SK-N-SH (cell line): ENCODE measurements at regions not wholly inside any gene's neighbourhood (a gene's known extent, or its start where the extent isn't known, plus 50 kb on each side); places are given as distances from the start of the nearest gene placed in this dataset.

Experiments used
- CTCF ChIA-PET: fragments of 300-600, 350-600 bp; formaldehyde crosslinking; extraction: SDS; loops from one replicate; lab custom pipeline; 2021; lab: Yijun Ruan, JAX
- POLR2A ChIA-PET: fragments of 350-600 bp; sonication (Branson Sonifier 250); formaldehyde crosslinking; extraction: SDS; loops from one replicate; lab custom pipeline; 2020; ENCODE audit warnings: antibody characterized with exemption, inconsistent platforms; lab: Yijun Ruan, JAX
- DNase-seq: peaks from one replicate; pipeline ENCODE4 v3.0.0; 2012
- H2AFZ ChIP-seq: fragments of 200-600 bp; sonication (generic); 2 replicates; pipeline ENCODE4 v1.8.1; 2016; ENCODE audit warnings: antibody characterized with exemption, mild to moderate bottlenecking, low read depth
- H3F3A ChIP-seq: fragments of 200-600 bp; sonication (generic); replicated peaks from 2 replicates; pipeline ENCODE3; 2016; ENCODE audit warnings: antibody characterized with exemption, mild to moderate bottlenecking; ENCODE audit not compliant: insufficient read depth
- H3K27ac ChIP-seq, 2 experiments: fragments of 200-500 bp in 1 of 2; fragments of 200-600 bp in 1 of 2; sonication (Bioruptor generic) in 1 of 2; sonication (generic), shearing (Covaris generic) in 1 of 2; 2 replicates each; pipeline versions ENCODE4 v1.5.1 to v1.6.1; 2014 to 2016; ENCODE audit warnings: low read depth in 2 of 2, inconsistent platforms in 1 of 2, low read length in 1 of 2, mild to moderate bottlenecking in 1 of 2, mixed read lengths in 1 of 2
- H3K27me3 ChIP-seq: fragments of 200-600 bp; sonication (generic), shearing (Covaris generic); 2 replicates; pipeline ENCODE4 v1.6.1; 2016; ENCODE audit warnings: mixed run types; ENCODE audit not compliant: insufficient read depth
- H3K36me3 ChIP-seq, 2 experiments: fragments of 200-500 bp in 1 of 2; fragments of 200-600 bp in 1 of 2; sonication (Bioruptor generic) in 1 of 2; sonication (generic) in 1 of 2; replicated peaks in 1 of 2; 2 replicates each; pipeline versions ENCODE3 to v1.5.1; 2014 to 2016; ENCODE audit warnings: low read length in 1 of 2, mild to moderate bottlenecking in 1 of 2; ENCODE audit not compliant: insufficient read depth in 2 of 2, control insufficient read depth in 1 of 2
- H3K4me1 ChIP-seq, 2 experiments: fragments of 200-500 bp in 1 of 2; fragments of 200-600 bp in 1 of 2; sonication (Bioruptor generic) in 1 of 2; sonication (generic), shearing (Covaris generic) in 1 of 2; 2 replicates each; pipeline versions ENCODE4 v1.5.1 to v1.6.1; 2014 to 2016; ENCODE audit warnings: low read depth in 1 of 2, low read length in 1 of 2, mixed run types in 1 of 2; ENCODE audit not compliant: insufficient read depth in 2 of 2, control insufficient read depth in 1 of 2
- H3K4me2 ChIP-seq: fragments of 200-600 bp; sonication (generic), shearing (Covaris generic); 2 replicates; pipeline ENCODE4 v1.6.1; 2017; ENCODE audit warnings: mixed run types
- H3K4me3 ChIP-seq, 2 experiments: fragments of 200-500 bp in 1 of 2; fragments of 200-600 bp in 1 of 2; sonication (Bioruptor generic) in 1 of 2; sonication (generic), shearing (Covaris generic) in 1 of 2; 2 replicates each; pipeline versions ENCODE4 v1.5.1 to v1.8.1; 2014 to 2016; ENCODE audit warnings: low read depth in 2 of 2, inconsistent platforms in 1 of 2, low read length in 1 of 2, mild to moderate bottlenecking in 1 of 2, mixed read lengths in 1 of 2, moderate library complexity in 1 of 2
- H3K79me2 ChIP-seq: fragments of 200-600 bp; sonication (generic); 2 replicates; pipeline ENCODE4 v1.8.1; 2017; ENCODE audit warnings: mild to moderate bottlenecking; ENCODE audit not compliant: insufficient read depth
- H3K9ac ChIP-seq: fragments of 200-600 bp; sonication (generic); 2 replicates; pipeline ENCODE4 v1.6.1; 2017; ENCODE audit warnings: mixed run types
- H3K9me2 ChIP-seq: fragments of 200-600 bp; sonication (generic); 2 replicates; pipeline ENCODE4 v1.6.1; 2017; ENCODE audit warnings: mixed run types
- H3K9me3 ChIP-seq: fragments of 200-600 bp; sonication (generic); 2 replicates; pipeline ENCODE4 v1.6.1; 2017; ENCODE audit warnings: mixed run types, mild to moderate bottlenecking, moderate library complexity
- H4K20me1 ChIP-seq: fragments of 200-600 bp; sonication (generic); 2 replicates; pipeline ENCODE4 v1.6.1; 2017; ENCODE audit warnings: mild to moderate bottlenecking, mixed run types; ENCODE audit not compliant: insufficient read depth
- EP300 ChIP-seq, 2 experiments: IDR thresholded peaks; 2 replicates each; pipeline versions ENCODE4 v1.4.0 to v1.6.1; 2012; ENCODE audit warnings: borderline replicate concordance in 1 of 2, low read depth in 1 of 2, low read length in 1 of 2
- EZH2phosphoT487 ChIP-seq: fragments of 200-600 bp; sonication (generic); IDR thresholded peaks from 2 replicates; pipeline ENCODE4 v1.6.1; 2017; ENCODE audit warnings: low read depth, mixed run types, mild to moderate bottlenecking, antibody characterized with exemption, moderate library complexity, borderline replicate concordance
- FOXM1 ChIP-seq: IDR thresholded peaks from 2 replicates; pipeline ENCODE4 v1.4.0; 2012; ENCODE audit warnings: low read depth, mild to moderate bottlenecking
- MAX ChIP-seq: IDR thresholded peaks from 2 replicates; pipeline ENCODE4 v1.4.0; 2012; ENCODE audit warnings: low read depth
- MEF2A ChIP-seq: IDR thresholded peaks from 2 replicates; pipeline ENCODE4 v1.4.0; 2012; ENCODE audit warnings: low read depth, borderline replicate concordance
- NFIC ChIP-seq: IDR thresholded peaks from 2 replicates; pipeline ENCODE4 v1.4.0; 2012; ENCODE audit warnings: borderline replicate concordance
- NRF1 ChIP-seq: IDR thresholded peaks from 2 replicates; pipeline ENCODE4 v1.6.1; 2012; ENCODE audit warnings: low read depth, mild to moderate bottlenecking, low read length
- POLR2AphosphoS5 ChIP-seq: IDR thresholded peaks from 2 replicates; pipeline ENCODE4 v1.6.1; 2012; ENCODE audit warnings: low read depth, low read length
- REST ChIP-seq: IDR thresholded peaks from 2 replicates; pipeline ENCODE4 v1.6.1; 2012; ENCODE audit warnings: mild to moderate bottlenecking, low read depth, low read length, moderate library complexity
- RXRA ChIP-seq: IDR thresholded peaks from 2 replicates; pipeline ENCODE4 v1.4.0; 2012; ENCODE audit warnings: low read depth, mild to moderate bottlenecking, borderline replicate concordance
- SIN3A ChIP-seq: IDR thresholded peaks from 2 replicates; pipeline ENCODE4 v1.6.1; 2012; ENCODE audit warnings: low read depth, mild to moderate bottlenecking, low read length, moderate library complexity, borderline replicate concordance
- TCF12 ChIP-seq: IDR thresholded peaks from 2 replicates; pipeline ENCODE4 v1.4.0; 2012
- TEAD4 ChIP-seq: IDR thresholded peaks from 2 replicates; pipeline ENCODE4 v1.4.0; 2012; ENCODE audit warnings: mild to moderate bottlenecking, borderline replicate concordance; ENCODE audit not compliant: insufficient read depth
- YY1 ChIP-seq: IDR thresholded peaks from 2 replicates; pipeline ENCODE4 v1.4.0; 2012; ENCODE audit warnings: low read depth, mild to moderate bottlenecking
- WGBS: methylation state at CpG from one replicate; pipeline ENCODE4 v1.1.6; 2017; ENCODE audit warnings: low lambda C conversion rate; 5-methylcytosine and 5-hydroxymethylcytosine counted together
- TF ChIP-seq, protein P1 (sequence below): IDR thresholded peaks from 2 replicates; pipeline ENCODE4 v1.4.0; 2012; ENCODE audit warnings: low read depth, borderline replicate concordance
- TF ChIP-seq, protein P2 (sequence below): fragments of 200-600 bp; sonication (generic); IDR thresholded peaks from 2 replicates; pipeline ENCODE4 v1.6.1; 2017; ENCODE audit warnings: antibody characterized with exemption, mild to moderate bottlenecking, moderate library complexity

GRCh38 chr17:33871720-33872540 lies 383.2 kb upstream of the CCL2 start:
- H3K4me3 ChIP-seq, result no peak overlapping the region
- POLR2A ChIA-PET, result no interaction called here
- no peaks in the 10 kb centered on the region for H3F3A ChIP-seq
- no peak overlapping the region for H3K9ac ChIP-seq
- no peak overlapping the region for H2AFZ ChIP-seq
- no peaks in the 10 kb centered on the region for H3K27me3 ChIP-seq
- H3K27ac ChIP-seq, result no peak overlapping the region
- TF ChIP-seq NRF1 (no peak), TEAD4 (no peak), RXRA (no peak), EZH2phosphoT487 (no peak), EP300 (IDR thresholded peaks at IDR 0.05; ENCODE audit: borderline replicate concordance in 1 of 2, low read depth in 1 of 2, low read length in 1 of 2) (no peak), MEF2A (no peak)
- TF ChIP-seq, protein P1, sequence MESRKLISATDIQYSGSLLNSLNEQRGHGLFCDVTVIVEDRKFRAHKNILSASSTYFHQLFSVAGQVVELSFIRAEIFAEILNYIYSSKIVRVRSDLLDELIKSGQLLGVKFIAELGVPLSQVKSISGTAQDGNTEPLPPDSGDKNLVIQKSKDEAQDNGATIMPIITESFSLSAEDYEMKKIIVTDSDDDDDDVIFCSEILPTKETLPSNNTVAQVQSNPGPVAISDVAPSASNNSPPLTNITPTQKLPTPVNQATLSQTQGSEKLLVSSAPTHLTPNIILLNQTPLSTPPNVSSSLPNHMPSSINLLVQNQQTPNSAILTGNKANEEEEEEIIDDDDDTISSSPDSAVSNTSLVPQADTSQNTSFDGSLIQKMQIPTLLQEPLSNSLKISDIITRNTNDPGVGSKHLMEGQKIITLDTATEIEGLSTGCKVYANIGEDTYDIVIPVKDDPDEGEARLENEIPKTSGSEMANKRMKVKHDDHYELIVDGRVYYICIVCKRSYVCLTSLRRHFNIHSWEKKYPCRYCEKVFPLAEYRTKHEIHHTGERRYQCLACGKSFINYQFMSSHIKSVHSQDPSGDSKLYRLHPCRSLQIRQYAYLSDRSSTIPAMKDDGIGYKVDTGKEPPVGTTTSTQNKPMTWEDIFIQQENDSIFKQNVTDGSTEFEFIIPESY, result no peak
- TF ChIP-seq, protein P2, sequence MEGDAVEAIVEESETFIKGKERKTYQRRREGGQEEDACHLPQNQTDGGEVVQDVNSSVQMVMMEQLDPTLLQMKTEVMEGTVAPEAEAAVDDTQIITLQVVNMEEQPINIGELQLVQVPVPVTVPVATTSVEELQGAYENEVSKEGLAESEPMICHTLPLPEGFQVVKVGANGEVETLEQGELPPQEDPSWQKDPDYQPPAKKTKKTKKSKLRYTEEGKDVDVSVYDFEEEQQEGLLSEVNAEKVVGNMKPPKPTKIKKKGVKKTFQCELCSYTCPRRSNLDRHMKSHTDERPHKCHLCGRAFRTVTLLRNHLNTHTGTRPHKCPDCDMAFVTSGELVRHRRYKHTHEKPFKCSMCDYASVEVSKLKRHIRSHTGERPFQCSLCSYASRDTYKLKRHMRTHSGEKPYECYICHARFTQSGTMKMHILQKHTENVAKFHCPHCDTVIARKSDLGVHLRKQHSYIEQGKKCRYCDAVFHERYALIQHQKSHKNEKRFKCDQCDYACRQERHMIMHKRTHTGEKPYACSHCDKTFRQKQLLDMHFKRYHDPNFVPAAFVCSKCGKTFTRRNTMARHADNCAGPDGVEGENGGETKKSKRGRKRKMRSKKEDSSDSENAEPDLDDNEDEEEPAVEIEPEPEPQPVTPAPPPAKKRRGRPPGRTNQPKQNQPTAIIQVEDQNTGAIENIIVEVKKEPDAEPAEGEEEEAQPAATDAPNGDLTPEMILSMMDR, result no peak
- no peaks in the 10 kb centered on the region for H3K9me3 ChIP-seq
- H3K79me2 ChIP-seq, result no peaks in the 10 kb centered on the region
- 25% methylated on average over 9 of the region's 9 CpGs for WGBS
- H3K9me2 ChIP-seq, result no peaks in the 10 kb centered on the region
- peaks cover 0 to 3% of the 10 kb centered on the region in 2 experiments; a peak in 2 of 4 replicates for H3K4me1 ChIP-seq
- DNase-seq, result no peak
- no peaks in the 10 kb centered on the region for H3K36me3 ChIP-seq
- no peak overlapping the region for H3K4me2 ChIP-seq
- CTCF ChIA-PET, result interaction anchor here (0.9 to 2.0 kb wide), 2 partner anchors 18 to 274 kb away, joined by 3 to 5 read pairs; no protein-coding TSS in a partner anchor
- H4K20me1 ChIP-seq, result no peaks in the 10 kb centered on the region

- Histone ChIP-seq H3K27ac (no peak overlapping the region), H3K4me3 (no peak overlapping the region), H2AFZ (no peak overlapping the region), H4K20me1 (no peaks in the 10 kb centered on the region), H3K9me3 (no peaks in the 10 kb centered on the region), H3K4me1 (peaks cover 0 to 3% of the 10 kb centered on the region in 2 experiments; a peak in 1 of 4 replicates), H3F3A (no peaks in the 10 kb centered on the region), H3K27me3 (no peaks in the 10 kb centered on the region), H3K9ac (no peak overlapping the region), H3K36me3 (no peaks in the 10 kb centered on the region), H3K4me2 (no peak overlapping the region), H3K9me2 (no peaks in the 10 kb centered on the region), H3K79me2 (no peaks in the 10 kb centered on the region)
- ChIA-PET POLR2A (no interaction called here), CTCF (interaction anchor here (2.0 kb wide), 1 partner anchor 17 kb away, joined by 5 read pairs; no protein-coding TSS in a partner anchor)
- 33% methylated on average over 2 of the region's 2 CpGs for WGBS
- DNase-seq, result no peak
- TF ChIP-seq REST, result no peak
- no peak for TF ChIP-seq POLR2AphosphoS5
- TF ChIP-seq YY1, result no peak
- no peak for TF ChIP-seq TCF12
- no peak for TF ChIP-seq SIN3A
- TF ChIP-seq, protein P1, result no peak
- TF ChIP-seq FOXM1, result no peak
- TF ChIP-seq NFIC, result no peak
- TF ChIP-seq TEAD4, result no peak
- TF ChIP-seq MAX, result no peak
- no peak for TF ChIP-seq NRF1
Measured at GRCh38 chr17:33873201-33873617, 381.9 kb upstream of the CCL2 start.
